ENCODE measurements at regions not wholly inside any gene's neighbourhood (a gene's known extent, or its start where the extent isn't known, plus 50 kb on each side); places are given as distances from the start of the nearest gene placed in this dataset.

- TF ChIP-seq CREB1 (IDR thresholded peaks at IDR 0.05; ENCODE audit: low read depth), result no peak
- no peak for TF ChIP-seq CEBPB (IDR thresholded peaks at IDR 0.05)
- TF ChIP-seq EP300 (IDR thresholded peaks at IDR 0.05; ENCODE audit: borderline replicate concordance), result no peak
- TF ChIP-seq TAF1 (IDR thresholded peaks at IDR 0.05; ENCODE audit: low read depth), result no peak
- no peak for TF ChIP-seq ZBTB7A (IDR thresholded peaks at IDR 0.05; ENCODE audit: low read depth)
- TF ChIP-seq, protein P1, sequence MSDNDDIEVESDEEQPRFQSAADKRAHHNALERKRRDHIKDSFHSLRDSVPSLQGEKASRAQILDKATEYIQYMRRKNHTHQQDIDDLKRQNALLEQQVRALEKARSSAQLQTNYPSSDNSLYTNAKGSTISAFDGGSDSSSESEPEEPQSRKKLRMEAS (IDR thresholded peaks at IDR 0.05), result no peak
- no peak for TF ChIP-seq TEAD4 (IDR thresholded peaks at IDR 0.05)
- TF ChIP-seq TCF12 (IDR thresholded peaks at IDR 0.05; ENCODE audit: low read depth), result no peak
- TF ChIP-seq YY1 (IDR thresholded peaks at IDR 0.05; ENCODE audit: low read depth), result no peak
- TF ChIP-seq, protein P2, sequence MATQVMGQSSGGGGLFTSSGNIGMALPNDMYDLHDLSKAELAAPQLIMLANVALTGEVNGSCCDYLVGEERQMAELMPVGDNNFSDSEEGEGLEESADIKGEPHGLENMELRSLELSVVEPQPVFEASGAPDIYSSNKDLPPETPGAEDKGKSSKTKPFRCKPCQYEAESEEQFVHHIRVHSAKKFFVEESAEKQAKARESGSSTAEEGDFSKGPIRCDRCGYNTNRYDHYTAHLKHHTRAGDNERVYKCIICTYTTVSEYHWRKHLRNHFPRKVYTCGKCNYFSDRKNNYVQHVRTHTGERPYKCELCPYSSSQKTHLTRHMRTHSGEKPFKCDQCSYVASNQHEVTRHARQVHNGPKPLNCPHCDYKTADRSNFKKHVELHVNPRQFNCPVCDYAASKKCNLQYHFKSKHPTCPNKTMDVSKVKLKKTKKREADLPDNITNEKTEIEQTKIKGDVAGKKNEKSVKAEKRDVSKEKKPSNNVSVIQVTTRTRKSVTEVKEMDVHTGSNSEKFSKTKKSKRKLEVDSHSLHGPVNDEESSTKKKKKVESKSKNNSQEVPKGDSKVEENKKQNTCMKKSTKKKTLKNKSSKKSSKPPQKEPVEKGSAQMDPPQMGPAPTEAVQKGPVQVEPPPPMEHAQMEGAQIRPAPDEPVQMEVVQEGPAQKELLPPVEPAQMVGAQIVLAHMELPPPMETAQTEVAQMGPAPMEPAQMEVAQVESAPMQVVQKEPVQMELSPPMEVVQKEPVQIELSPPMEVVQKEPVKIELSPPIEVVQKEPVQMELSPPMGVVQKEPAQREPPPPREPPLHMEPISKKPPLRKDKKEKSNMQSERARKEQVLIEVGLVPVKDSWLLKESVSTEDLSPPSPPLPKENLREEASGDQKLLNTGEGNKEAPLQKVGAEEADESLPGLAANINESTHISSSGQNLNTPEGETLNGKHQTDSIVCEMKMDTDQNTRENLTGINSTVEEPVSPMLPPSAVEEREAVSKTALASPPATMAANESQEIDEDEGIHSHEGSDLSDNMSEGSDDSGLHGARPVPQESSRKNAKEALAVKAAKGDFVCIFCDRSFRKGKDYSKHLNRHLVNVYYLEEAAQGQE (IDR thresholded peaks at IDR 0.05; ENCODE audit: low read depth), result no peak
- no peak for TF ChIP-seq NFIC (IDR thresholded peaks at IDR 0.05)
These were observed 471.7 kb downstream of the EFNB2 start for GRCh38 chr13:106063591-106064313.

DNA sequence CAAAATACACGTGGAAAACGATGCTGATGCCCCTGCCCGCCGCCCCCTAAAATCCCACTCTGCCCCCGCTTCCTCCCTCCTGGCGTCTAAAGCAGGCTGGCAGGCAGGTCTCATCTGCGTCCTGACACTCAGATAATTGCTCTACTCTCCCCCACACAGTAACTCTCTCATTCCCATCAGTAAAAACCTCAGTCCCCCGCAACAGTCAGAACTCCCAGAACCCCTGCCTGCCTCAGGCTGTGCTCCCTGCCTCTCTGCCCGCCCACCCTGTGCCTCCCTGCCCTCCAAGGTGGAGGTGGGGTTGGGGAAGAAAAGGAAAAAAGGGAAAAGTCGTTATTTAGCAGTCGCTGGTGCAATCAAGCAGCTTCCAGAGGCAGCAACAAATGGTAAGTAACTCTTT lies 473.7 kb downstream of the EFNB2 start:
- TF ChIP-seq NFIC (IDR thresholded peaks at IDR 0.05) (no peak), TEAD4 (IDR thresholded peaks at IDR 0.05) (no peak)

DNA sequence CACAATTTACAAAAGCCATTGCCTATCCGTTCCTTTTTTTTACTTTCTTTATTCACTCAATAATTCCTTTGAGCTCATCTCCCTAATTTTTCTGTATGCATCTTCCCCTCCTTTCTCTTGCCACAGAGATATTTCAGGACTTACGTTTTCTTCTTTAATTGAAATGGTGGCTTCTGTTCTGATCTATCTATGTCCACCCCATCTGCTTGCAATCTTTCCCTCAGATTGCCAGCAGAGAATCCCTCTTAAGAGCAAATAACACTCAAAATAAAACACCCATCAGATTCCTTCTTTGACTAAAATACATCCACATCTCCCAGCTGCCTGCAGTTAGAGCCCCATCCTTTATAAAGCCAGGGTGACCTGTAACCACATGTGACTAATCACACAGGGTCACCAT lies 478.6 kb downstream of the EFNB2 start:
- no peak for TF ChIP-seq TEAD4 (IDR thresholded peaks at IDR 0.05)
- no peak for TF ChIP-seq FOXM1 (IDR thresholded peaks at IDR 0.05; ENCODE audit: borderline replicate concordance, low read depth)
- TF ChIP-seq RAD21 (IDR thresholded peaks at IDR 0.05; ENCODE audit: low read depth), result no peak
- TF ChIP-seq, protein P3, sequence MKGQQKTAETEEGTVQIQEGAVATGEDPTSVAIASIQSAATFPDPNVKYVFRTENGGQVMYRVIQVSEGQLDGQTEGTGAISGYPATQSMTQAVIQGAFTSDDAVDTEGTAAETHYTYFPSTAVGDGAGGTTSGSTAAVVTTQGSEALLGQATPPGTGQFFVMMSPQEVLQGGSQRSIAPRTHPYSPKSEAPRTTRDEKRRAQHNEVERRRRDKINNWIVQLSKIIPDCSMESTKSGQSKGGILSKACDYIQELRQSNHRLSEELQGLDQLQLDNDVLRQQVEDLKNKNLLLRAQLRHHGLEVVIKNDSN (IDR thresholded peaks at IDR 0.05), result no peak
- TF ChIP-seq EP300 (IDR thresholded peaks at IDR 0.05; ENCODE audit: borderline replicate concordance), result no peak
- TF ChIP-seq, protein P1 (IDR thresholded peaks at IDR 0.05), result no peak
- TF ChIP-seq NFIC (IDR thresholded peaks at IDR 0.05), result no peak
- TF ChIP-seq TAF1 (IDR thresholded peaks at IDR 0.05; ENCODE audit: low read depth), result no peak
- no peak for TF ChIP-seq YY1 (IDR thresholded peaks at IDR 0.05; ENCODE audit: low read depth)
- no peak for TF ChIP-seq EGR1 (IDR thresholded peaks at IDR 0.05)
- TF ChIP-seq, protein P2 (IDR thresholded peaks at IDR 0.05; ENCODE audit: low read depth), result no peak

DNA sequence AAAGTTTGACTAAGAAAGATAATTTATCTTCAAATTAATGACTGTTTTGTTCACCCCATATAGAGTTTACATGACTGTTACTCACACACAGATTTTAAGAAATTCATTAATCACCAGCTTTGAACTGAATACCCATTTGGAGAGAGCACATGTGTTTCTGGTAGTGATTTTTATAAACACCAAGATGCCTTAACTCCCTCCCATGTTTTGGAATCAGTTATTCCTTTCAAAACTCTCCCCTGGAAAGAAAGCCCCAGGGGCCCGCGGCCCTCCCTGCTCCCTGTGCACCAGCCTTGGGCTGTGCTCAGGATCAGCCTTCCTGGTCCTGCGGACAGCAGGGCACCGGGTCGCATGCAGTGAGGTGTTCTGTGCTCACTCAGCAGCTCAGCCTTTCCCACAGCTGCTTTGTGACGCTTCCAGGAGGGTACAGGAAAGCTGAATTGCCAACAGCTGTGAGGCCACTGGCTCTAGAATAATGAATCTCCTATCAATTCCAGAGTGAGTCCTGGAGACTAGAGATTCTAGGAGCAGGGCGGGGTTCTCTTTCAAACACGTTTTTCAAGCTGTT lies 483.2 kb downstream of the EFNB2 start:
- no peak for TF ChIP-seq TEAD4 (IDR thresholded peaks at IDR 0.05)
- TF ChIP-seq ZBTB7A (IDR thresholded peaks at IDR 0.05; ENCODE audit: low read depth), result no peak
- TF ChIP-seq NFIC (IDR thresholded peaks at IDR 0.05), result no peak
- no peak for TF ChIP-seq RAD21 (IDR thresholded peaks at IDR 0.05; ENCODE audit: low read depth)
- TF ChIP-seq, protein P3 (IDR thresholded peaks at IDR 0.05), result no peak
- no peak for TF ChIP-seq YY1 (IDR thresholded peaks at IDR 0.05; ENCODE audit: low read depth)
- no peak for TF ChIP-seq TAF1 (IDR thresholded peaks at IDR 0.05; ENCODE audit: low read depth)
- TF ChIP-seq EGR1 (IDR thresholded peaks at IDR 0.05), result no peak

DNA sequence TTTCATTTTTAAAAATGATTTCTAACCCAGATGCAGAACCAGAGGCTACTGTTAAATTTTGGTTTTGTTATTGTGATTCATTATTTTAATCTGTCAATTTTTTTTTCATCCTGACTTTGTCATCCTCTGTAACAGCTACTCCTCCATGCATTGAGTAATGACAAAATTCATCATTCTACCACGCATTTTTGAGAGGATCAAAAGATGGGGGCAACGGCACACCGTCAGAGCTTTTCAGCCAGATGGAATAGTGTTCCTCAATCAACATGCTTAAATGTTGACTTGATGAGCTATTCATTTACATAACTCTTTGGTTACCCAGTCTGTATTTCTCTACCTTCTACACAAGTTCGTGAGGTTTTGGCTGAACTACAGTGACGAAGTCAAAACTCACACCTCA lies 486.3 kb downstream of the EFNB2 start:
- no peak for TF ChIP-seq ZBTB7A (IDR thresholded peaks at IDR 0.05; ENCODE audit: low read depth)
- no peak for TF ChIP-seq CEBPB (IDR thresholded peaks at IDR 0.05)
- no peak for TF ChIP-seq CREB1 (IDR thresholded peaks at IDR 0.05; ENCODE audit: low read depth)
- TF ChIP-seq, protein P2 (IDR thresholded peaks at IDR 0.05; ENCODE audit: low read depth), result no peak
- TF ChIP-seq TAF1 (IDR thresholded peaks at IDR 0.05; ENCODE audit: low read depth), result no peak
- no peak for TF ChIP-seq TEAD4 (IDR thresholded peaks at IDR 0.05)
- TF ChIP-seq TCF12 (IDR thresholded peaks at IDR 0.05; ENCODE audit: low read depth), result no peak
- TF ChIP-seq YY1 (IDR thresholded peaks at IDR 0.05; ENCODE audit: low read depth), result no peak
- TF ChIP-seq EP300 (IDR thresholded peaks at IDR 0.05; ENCODE audit: borderline replicate concordance), result no peak
- TF ChIP-seq, protein P1 (IDR thresholded peaks at IDR 0.05), result no peak
- TF ChIP-seq NFIC (IDR thresholded peaks at IDR 0.05), result no peak
- no peak for TF ChIP-seq RAD21 (IDR thresholded peaks at IDR 0.05; ENCODE audit: low read depth)
- TF ChIP-seq, protein P3 (IDR thresholded peaks at IDR 0.05), result no peak
- TF ChIP-seq FOXM1 (IDR thresholded peaks at IDR 0.05; ENCODE audit: borderline replicate concordance, low read depth), result no peak
- TF ChIP-seq EGR1 (IDR thresholded peaks at IDR 0.05), result no peak
